NCI-H146 (cell line): ENCODE measurements at regions not wholly inside any gene's neighbourhood (a gene's known extent, or its start where the extent isn't known, plus 50 kb on each side); places are given as distances from the start of the nearest gene placed in this dataset.

Experiments
- DNase-seq: peaks from one replicate; lab custom pipeline; 2025; lab: John Stamatoyannopoulos, UW

DNA sequence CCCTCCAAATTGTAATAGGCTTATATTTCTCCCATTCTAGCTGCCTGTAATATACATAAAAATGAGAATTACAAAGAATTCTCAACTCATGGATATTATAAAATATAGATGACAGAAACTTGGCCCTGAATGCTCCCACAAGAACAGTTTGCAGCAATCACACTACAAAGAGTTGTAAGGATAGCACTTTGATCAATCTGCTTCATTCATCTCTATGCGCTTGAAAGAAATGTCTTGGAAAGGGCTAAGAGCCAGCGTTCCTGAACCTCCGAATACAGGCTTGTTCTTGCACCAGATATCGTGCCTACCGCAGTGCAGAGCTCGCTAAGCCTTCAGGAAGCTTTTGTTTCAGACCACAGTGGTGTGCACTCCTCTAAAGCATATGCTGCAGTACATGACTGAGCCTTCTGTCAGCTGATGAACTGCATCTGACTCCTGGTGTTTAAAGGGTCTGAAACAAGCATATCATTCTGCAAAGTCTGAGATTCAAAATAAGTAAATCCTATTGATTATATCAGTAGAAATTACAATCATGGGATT, 417.6 kb upstream of the ZFP42 start:
- no peak for DNase-seq

GRCh38 chr4:187586892-187587291, 408.7 kb upstream of the ZFP42 start:
- DNase-seq: no peak

DNA sequence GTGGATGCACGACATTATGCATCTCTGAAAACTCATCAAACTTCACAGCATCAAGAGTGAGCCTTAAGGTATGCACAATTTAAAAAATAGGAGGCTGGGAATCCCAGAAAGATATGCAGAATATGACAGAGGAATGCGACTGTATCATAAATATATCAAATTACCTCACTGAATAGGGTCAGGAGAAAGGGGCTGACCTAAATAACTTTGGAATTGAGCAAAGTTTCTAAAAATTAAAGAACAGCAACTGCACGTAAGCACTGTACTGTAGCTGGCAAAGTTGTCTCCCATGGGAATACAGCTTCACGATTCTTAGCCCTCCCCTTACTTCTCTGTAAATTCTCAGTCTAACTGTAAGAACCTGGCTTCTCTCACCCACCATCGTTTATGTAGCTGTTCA, 397.4 kb upstream of the ZFP42 start:
- no peak for DNase-seq

DNA sequence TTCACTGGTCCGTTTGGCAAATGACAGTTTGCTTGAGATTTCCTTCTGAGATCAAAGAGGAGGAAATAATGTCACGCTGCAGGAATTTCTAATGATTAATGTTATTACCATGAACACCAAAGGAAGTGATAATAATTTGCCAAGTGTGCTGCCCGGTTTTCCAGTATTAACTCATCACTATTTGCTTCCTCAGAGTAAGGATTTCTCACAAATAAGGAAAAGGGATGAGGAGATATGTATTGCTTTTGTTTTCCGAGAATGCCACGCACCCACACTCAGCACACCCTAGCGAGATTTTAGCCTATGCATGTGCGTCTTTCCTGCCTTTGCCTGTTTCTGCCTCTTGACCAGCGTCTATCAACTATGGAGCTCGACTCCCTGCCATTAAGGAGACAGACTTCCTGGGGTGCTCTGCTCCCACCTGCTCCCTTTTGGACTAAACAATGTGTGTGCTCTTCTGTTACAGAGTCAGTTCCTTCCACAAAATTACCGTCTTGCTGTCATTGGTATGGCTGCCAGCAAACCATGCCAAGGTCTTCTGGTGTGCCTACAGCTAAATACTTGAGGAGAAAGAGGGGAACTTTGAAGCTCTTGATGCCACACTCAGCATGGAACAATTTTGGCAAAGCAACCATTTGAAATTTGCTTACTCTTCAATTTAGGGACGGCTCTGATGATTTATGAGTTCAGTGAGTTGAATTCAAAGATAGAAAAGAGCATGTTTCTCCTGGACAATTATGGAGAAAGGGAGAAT, 393.1 kb upstream of the ZFP42 start:
- no peak for DNase-seq

GRCh38 chr4:187603093-187604025, 392.2 kb upstream of the ZFP42 start:
- no peak for DNase-seq

- no peak for DNase-seq
Observed at GRCh38 chr4:187604984-187605383, 390.6 kb upstream of the ZFP42 start.

GRCh38 chr4:187606581-187606980, 389.0 kb upstream of the ZFP42 start:
- DNase-seq: peak; percentile 0

DNA sequence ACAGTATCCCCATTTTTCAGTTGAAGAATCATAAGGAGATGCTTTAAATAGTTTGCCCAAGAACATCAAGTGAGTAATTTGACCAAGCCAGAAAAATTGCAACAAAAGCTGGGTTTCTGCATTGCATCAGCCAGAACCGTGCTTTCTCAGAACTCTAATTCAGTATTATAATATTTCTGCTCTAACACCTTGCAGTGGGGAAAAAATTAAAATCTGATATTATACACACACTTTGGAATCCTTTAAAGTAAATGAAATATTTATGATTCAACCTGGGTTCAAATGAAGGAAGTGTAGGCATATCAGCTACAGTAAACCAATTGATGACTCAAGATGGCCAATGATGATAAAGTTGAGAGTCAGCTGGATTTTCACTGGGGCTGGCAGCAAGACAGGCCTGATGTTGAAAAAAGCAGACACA, 387.6 kb upstream of the ZFP42 start:
- DNase-seq: no peak

DNA sequence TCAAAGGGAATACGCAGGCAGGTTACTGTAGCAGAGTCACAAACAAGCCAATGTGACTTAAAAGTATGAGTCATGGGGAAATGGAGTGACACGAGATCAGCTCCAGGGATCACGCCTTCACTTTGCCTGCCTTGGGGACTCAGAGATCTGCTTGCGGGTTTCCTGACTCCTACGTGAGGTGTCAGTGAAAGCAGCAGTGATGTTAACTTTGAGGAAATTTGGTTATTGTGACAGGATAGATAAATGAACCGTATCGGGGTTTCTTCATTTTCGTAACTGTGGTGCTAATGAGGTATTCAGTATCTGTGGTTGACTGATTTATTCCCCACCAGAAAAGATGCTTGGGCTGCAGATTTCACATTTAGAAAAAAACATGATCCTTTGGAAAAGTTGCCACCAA, 383.3 kb upstream of the ZFP42 start:
- no peak for DNase-seq

- DNase-seq: no peak
Observed at GRCh38 chr4:187613089-187613839, 382.3 kb upstream of the ZFP42 start.

GRCh38 chr4:187615972-187616371, 379.6 kb upstream of the ZFP42 start:
- DNase-seq: no peak

DNA sequence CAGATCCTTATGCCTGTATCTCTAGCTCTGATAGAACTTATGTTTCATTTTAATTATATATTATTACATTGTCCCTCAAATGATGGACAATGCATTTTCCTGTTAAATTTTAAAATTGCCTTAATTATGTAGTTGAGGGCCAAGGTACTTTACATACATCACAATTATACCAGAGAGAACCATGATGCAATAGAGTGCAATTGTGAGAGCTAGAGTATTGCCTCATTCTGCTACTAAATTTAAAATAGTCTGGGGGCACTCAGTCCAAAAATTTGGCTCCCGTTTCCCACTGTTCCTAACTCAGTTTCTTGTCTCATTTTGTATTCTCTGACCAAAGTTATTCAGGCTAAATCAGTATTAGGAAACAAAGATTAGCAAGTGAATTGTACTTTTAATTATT, 378.5 kb upstream of the ZFP42 start:
- DNase-seq: no peak

DNA sequence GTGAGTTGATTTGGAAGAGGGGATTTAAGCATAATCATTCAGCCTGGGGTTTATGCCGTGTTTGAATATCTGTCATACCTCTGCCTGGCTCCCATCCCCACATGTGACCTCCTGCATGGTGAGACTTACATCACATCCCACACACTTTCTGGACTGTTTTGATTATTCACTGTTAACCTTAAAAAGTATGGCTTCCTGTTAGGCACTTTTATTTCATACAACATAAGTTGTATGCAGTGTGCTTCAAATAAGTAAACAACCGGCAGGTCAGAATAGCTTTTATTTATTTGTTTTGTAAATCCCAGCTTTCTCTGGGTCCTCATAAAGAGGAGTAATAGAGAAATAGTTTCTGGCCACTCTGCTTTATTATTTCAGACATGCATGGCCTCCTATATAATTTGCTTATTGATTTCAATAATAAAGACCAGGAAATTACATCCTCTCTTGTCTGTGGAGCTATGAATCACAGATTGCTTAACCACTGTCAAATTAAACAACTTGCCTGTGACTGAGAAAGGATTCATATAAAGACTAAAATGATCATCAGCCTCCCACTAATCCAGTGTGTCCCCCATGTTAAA, 376.8 kb upstream of the ZFP42 start:
- no peak for DNase-seq

- no peak for DNase-seq
Observed at GRCh38 chr4:187619319-187619718, 376.3 kb upstream of the ZFP42 start.

DNA sequence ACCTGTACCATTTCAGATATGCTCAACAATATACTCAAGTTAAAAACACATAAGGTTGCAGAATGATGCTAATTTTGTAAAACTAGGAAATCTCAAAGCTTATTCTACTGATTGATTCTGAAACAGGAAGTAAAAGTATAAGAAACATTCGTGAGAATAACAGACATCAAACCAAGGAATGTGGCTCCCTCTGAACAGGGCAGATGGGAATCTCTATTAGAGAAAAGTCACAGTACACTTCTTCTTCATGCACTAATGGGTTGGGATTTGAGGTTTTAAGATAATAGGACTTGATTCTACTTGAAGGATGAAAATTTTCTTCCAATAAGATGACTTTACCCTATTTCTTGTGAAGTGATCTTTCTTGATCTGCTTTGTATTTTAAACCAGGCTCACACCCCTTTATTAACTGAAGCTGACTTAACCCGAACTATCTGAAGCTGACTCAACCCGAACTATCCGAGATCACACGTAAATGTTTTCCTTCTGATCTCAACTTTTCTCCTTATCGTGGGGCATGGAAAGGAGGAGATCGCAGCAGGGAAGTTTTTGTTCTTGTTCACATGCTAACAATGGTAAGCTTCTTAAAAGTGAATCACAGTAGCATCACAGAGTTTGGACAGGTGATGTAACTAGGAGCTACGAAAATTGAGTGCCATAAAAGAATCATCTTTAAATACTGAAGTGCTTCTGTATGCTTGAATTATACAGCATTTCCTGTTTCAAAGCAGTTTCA, 363.1 kb upstream of the ZFP42 start:
- no peak for DNase-seq

GRCh38 chr4:187633245-187633644, 362.3 kb upstream of the ZFP42 start:
- no peak for DNase-seq

DNA sequence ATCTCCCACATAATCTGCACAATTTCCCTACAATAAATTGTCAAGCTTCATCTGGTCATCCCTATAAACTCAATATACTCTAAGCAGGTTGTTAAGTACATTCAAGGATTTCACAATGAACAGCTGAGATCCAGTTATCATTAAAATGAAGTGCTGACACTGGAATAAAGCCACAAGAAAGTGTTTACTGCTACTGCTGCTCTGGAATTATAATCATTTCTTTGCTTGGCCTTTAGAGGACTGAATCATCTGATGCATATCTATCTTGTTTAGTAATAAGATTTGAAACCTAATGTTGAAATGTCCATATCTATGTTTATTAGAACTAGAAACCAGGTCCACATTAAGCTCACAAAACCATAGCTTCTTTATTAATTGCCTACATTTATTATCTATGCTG, 338.6 kb upstream of the ZFP42 start:
- no peak for DNase-seq

- no peak for DNase-seq
Observed at GRCh38 chr4:187663076-187663475, 332.5 kb upstream of the ZFP42 start.

- no peak for DNase-seq
Observed at GRCh38 chr4:187664011-187664410, 331.6 kb upstream of the ZFP42 start.

- no peak for DNase-seq
Observed at GRCh38 chr4:187665086-187665485, 330.5 kb upstream of the ZFP42 start.

DNA sequence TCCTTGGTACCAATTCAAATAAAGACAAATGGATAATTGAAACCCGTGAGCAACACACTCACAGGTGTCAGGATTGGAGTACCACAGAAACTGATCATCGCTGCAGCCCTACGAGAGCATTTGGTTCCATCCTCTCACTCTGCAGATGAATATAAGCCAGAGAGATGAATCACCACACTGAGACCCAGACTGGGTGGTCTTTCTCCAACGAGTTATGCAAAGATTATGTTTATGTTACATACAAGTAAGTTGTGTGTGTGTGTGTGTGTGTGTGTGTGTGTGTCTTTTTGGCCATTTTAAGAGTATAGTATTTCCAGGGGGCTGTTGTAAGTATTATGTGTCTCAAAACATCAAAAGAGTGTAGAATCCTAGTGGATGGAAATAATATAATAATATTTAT, 329.5 kb upstream of the ZFP42 start:
- DNase-seq: no peak
